ENCODE measurements at regions not wholly inside any gene's neighbourhood (a gene's known extent, or its start where the extent isn't known, plus 50 kb on each side); places are given as distances from the start of the nearest gene placed in this dataset.
A peak's percentile ranks its signal among the peaks of the same experiment; 100 is the strongest.

GRCh38 chr2:126792186-126792585 lies 106.5 kb upstream of the TEX51 start:
- Histone ChIP-seq H3K36me3 (no peaks in the 10 kb centered on the region), H3K27me3 (replicated peaks) (peaks cover 17% of the 10 kb centered on the region; the same call in 1 of the 2 replicates), H3K9me3 (replicated peaks) (no peaks in the 10 kb centered on the region), H3K4me3 (no peak overlapping the region), H3K4me1 (replicated peaks) (no peaks in the 10 kb centered on the region), H3K27ac (no peak overlapping the region)
- DNase-seq (ENCODE audit: low read depth in 1 of 2, low spot score in 2 of 2): no peak

- no peaks in the 10 kb centered on the region for H3K9me3 ChIP-seq (replicated peaks)
- no peak overlapping the region for H3K4me3 ChIP-seq
- H3K36me3 ChIP-seq: no peaks in the 10 kb centered on the region
- no peak overlapping the region for H3K27ac ChIP-seq
- peak in 1 of 2 experiments; percentile 18 for DNase-seq (ENCODE audit: low read depth in 1 of 2, low spot score in 2 of 2)
- peaks cover 17% of the 10 kb centered on the region; the same call in 1 of the 2 replicates for H3K27me3 ChIP-seq (replicated peaks)
- H3K4me1 ChIP-seq (replicated peaks): no peaks in the 10 kb centered on the region
Measured at GRCh38 chr2:126792993-126793392, 105.7 kb upstream of the TEX51 start.

DNA sequence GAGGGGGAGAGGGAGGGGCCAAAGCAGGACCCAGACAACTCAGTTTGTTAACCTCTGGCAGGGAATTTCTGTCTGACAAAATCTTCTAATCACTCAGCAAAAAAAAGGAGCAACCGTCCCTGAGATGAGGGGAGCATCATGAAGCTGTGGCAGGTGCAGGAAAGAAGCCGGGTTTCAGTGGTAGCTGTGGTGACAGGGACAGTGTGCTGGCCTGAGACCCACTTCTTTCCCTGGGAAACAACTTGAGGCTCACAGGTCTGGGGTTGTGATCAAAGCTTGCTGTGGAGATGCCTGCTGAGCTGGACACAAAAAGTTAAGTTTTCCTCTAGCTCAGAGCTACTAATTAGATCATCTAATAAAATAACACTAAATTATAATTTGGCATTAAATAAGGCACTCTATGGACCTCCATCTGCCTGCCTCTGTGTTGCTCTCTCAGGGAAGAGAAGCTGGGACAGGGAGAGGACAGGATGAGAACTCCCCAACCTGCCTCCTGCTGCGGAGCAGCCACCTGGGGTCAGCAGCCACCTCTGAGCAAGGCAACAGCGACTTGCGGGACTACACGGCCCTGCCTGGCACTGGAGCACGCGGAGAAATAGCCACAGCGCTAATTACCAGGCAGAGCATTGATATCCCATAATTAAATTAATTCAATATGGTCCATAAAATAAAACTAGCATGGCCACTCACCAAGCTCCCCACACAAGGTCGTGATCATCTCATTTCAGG lies 104.6 kb upstream of the TEX51 start:
- Histone ChIP-seq H3K4me1 (replicated peaks) (no peaks in the 10 kb centered on the region), H3K9me3 (replicated peaks) (no peaks in the 10 kb centered on the region)

GRCh38 chr2:126795656-126796055 lies 103.0 kb upstream of the TEX51 start:
- Histone ChIP-seq H3K9me3 (replicated peaks) (no peaks in the 10 kb centered on the region), H3K27me3 (replicated peaks) (peaks cover 16% of the 10 kb centered on the region; the same call in 1 of the 2 replicates), H3K36me3 (no peaks in the 10 kb centered on the region), H3K4me3 (no peak overlapping the region), H3K4me1 (replicated peaks) (no peaks in the 10 kb centered on the region), H3K27ac (no peak overlapping the region)
- DNase-seq (ENCODE audit: low read depth in 1 of 2, low spot score in 2 of 2): no peak

More for the DNA sequence above, 104.6 kb upstream of the TEX51 start:
- H3K4me3 ChIP-seq: no peak overlapping the region
- H3K27me3 ChIP-seq (replicated peaks): peaks cover 17% of the 10 kb centered on the region; the same call in 1 of the 2 replicates
- no peaks in the 10 kb centered on the region for H3K36me3 ChIP-seq
- no peak overlapping the region for H3K27ac ChIP-seq
- DNase-seq (ENCODE audit: low read depth in 1 of 2, low spot score in 2 of 2): peak in 1 of 2 experiments; percentile 12

- no peaks in the 10 kb centered on the region for H3K9me3 ChIP-seq (replicated peaks)
- no peaks in the 10 kb centered on the region for H3K36me3 ChIP-seq
- H3K4me3 ChIP-seq: no peak overlapping the region
- H3K27me3 ChIP-seq (replicated peaks): peaks cover 16% of the 10 kb centered on the region; the same call in 1 of the 2 replicates
- DNase-seq (ENCODE audit: low read depth in 1 of 2, low spot score in 2 of 2): peak in 1 of 2 experiments; percentile 6
- no peak overlapping the region for H3K27ac ChIP-seq
- no peaks in the 10 kb centered on the region for H3K4me1 ChIP-seq (replicated peaks)
Measured at GRCh38 chr2:126796931-126797621, 101.6 kb upstream of the TEX51 start.

DNA sequence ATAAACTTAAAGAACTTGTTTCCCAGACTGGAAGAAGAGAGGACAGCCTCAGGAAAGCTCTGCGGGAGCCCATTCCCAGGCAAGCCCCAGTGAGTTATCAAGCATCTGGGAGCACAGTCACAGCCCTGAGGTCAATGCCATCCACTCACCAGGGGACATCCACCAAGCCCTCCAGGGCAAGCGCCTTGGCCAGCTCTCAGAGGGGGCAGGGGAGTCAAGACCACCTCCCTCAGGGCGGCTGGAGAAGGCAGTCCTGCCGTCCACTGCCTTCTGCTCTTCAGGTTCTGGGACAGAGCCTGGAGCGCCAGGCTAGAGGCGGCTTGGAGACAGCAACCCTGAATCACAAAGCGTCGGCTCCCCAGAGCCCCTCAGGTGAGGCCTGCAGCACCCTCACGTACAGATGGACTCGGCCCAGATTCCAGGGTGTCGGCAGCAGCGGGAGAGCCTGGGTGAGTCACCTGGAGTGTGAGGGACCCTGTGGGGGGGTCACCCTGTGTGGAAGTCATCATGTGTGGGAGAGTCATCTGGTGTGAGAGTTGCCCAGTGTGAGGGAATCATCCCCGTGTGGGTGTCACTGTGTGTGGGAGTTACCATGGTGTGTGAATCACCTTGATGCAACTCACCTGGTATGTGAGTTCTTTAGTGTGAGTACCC lies 100.9 kb upstream of the TEX51 start:
- Histone ChIP-seq H3K9me3 (replicated peaks) (no peaks in the 10 kb centered on the region), H3K4me1 (replicated peaks) (no peaks in the 10 kb centered on the region), H3K4me3 (no peak overlapping the region), H3K36me3 (no peaks in the 10 kb centered on the region), H3K27me3 (replicated peaks) (peaks cover 16% of the 10 kb centered on the region; the same call in 1 of the 2 replicates), H3K27ac (no peak overlapping the region)
- no peak for DNase-seq (ENCODE audit: low read depth in 1 of 2, low spot score in 2 of 2)

GRCh38 chr2:126798276-126799140 lies 100.2 kb upstream of the TEX51 start:
- Histone ChIP-seq H3K4me1 (replicated peaks) (no peaks in the 10 kb centered on the region), H3K36me3 (no peaks in the 10 kb centered on the region), H3K9me3 (replicated peaks) (no peaks in the 10 kb centered on the region), H3K4me3 (no peak overlapping the region), H3K27ac (no peak overlapping the region), H3K27me3 (replicated peaks) (peaks cover 18% of the 10 kb centered on the region; the same call in 1 of the 2 replicates)
- peak in 1 of 2 experiments; percentile 26 for DNase-seq (ENCODE audit: low read depth in 1 of 2, low spot score in 2 of 2)

GRCh38 chr2:126799301-126799700 lies 99.4 kb upstream of the TEX51 start:
- Histone ChIP-seq H3K4me3 (no peak overlapping the region), H3K9me3 (replicated peaks) (no peaks in the 10 kb centered on the region), H3K27ac (no peak overlapping the region), H3K36me3 (no peaks in the 10 kb centered on the region), H3K27me3 (replicated peaks) (peaks cover 19% of the 10 kb centered on the region; the same call in 1 of the 2 replicates), H3K4me1 (replicated peaks) (no peaks in the 10 kb centered on the region)
- no peak for DNase-seq (ENCODE audit: low read depth in 1 of 2, low spot score in 2 of 2)

DNA sequence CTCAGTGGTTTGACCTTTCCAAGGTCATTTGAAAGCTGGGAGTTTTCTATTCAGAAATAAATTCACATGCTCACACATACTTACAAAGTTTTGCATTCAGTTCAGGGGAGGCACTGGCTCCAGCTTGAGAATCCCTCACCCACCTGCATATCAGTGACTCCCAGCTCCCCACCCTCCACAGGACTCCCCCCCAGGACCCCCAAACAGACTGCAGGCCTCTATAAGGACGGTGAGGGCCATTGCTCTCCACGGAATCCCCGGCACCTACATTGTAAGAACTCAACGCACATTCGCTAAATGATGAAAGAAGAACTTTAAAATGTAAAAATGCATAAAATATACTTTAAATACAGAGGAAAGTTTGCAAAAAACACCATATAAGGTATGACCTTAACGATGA lies 97.2 kb upstream of the TEX51 start:
- H3K4me3 ChIP-seq: no peak overlapping the region
- no peaks in the 10 kb centered on the region for H3K4me1 ChIP-seq (replicated peaks)
- H3K36me3 ChIP-seq: no peaks in the 10 kb centered on the region
- H3K9me3 ChIP-seq (replicated peaks): no peaks in the 10 kb centered on the region
- peak in 1 of 2 experiments; percentile 14 for DNase-seq (ENCODE audit: low read depth in 1 of 2, low spot score in 2 of 2)
- H3K27me3 ChIP-seq (replicated peaks): 0 out of 2 replicates have a peak, but pooled peaks cover 8% of the 10 kb centered on the region
- no peak overlapping the region for H3K27ac ChIP-seq

- H3K4me1 ChIP-seq (replicated peaks): no peaks in the 10 kb centered on the region
- no peak overlapping the region for H3K27ac ChIP-seq
- H3K4me3 ChIP-seq: no peak overlapping the region
- 0 out of 2 replicates have a peak, but pooled peaks cover 9% of the 10 kb centered on the region for H3K27me3 ChIP-seq (replicated peaks)
- no peaks in the 10 kb centered on the region for H3K36me3 ChIP-seq
- H3K9me3 ChIP-seq (replicated peaks): no peaks in the 10 kb centered on the region
- no peak for DNase-seq (ENCODE audit: low read depth in 1 of 2, low spot score in 2 of 2)
Measured at GRCh38 chr2:126802316-126802715, 96.4 kb upstream of the TEX51 start.

DNA sequence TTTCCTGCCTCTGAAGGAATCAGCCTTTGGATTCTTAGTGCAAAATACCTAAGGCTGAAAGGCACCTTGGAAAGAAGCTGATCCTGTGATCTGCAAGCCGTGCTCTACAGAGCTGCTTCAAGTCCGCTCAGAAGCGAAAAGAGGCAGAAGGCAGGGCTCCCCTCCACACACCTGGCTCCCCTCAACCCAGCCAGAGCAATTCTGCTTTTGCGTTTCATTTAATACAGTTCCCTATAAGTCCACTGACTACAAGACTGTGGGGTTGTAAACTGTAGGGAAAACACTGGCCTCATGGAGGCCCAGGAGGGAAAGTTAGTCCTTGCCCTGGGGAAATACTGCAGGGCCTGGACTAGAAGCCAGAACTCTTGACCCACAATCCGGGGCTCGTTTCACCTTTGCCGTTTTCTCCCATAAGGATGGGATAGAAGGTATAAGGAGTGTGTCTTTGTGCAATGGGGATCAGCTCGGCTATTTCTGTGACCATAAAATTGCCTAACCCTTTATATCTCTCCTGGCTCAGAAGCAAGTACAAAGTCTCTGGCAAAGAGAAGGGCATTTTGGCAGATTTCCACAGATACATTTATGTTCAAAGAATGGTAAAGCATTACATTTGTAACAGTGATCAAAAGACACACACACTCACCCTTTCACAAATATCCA lies 95.8 kb upstream of the TEX51 start:
- no peak overlapping the region for H3K27ac ChIP-seq
- peak in 1 of 2 experiments; percentile 19 for DNase-seq (ENCODE audit: low read depth in 1 of 2, low spot score in 2 of 2)
- no peak overlapping the region for H3K4me3 ChIP-seq
- no peaks in the 10 kb centered on the region for H3K9me3 ChIP-seq (replicated peaks)
- H3K27me3 ChIP-seq (replicated peaks): 0 out of 2 replicates have a peak, but pooled peaks cover 9% of the 10 kb centered on the region
- no peaks in the 10 kb centered on the region for H3K36me3 ChIP-seq
- H3K4me1 ChIP-seq (replicated peaks): no peaks in the 10 kb centered on the region

- no peaks in the 10 kb centered on the region for H3K9me3 ChIP-seq (replicated peaks)
- no peak overlapping the region for H3K27ac ChIP-seq
- 0 out of 2 replicates have a peak, but pooled peaks cover 9% of the 10 kb centered on the region for H3K27me3 ChIP-seq (replicated peaks)
- H3K36me3 ChIP-seq: no peaks in the 10 kb centered on the region
- no peaks in the 10 kb centered on the region for H3K4me1 ChIP-seq (replicated peaks)
- peak in 1 of 2 experiments; percentile 9 for DNase-seq (ENCODE audit: low read depth in 1 of 2, low spot score in 2 of 2)
- H3K4me3 ChIP-seq: no peak overlapping the region
Measured at GRCh38 chr2:126803434-126803775, 95.3 kb upstream of the TEX51 start.

DNA sequence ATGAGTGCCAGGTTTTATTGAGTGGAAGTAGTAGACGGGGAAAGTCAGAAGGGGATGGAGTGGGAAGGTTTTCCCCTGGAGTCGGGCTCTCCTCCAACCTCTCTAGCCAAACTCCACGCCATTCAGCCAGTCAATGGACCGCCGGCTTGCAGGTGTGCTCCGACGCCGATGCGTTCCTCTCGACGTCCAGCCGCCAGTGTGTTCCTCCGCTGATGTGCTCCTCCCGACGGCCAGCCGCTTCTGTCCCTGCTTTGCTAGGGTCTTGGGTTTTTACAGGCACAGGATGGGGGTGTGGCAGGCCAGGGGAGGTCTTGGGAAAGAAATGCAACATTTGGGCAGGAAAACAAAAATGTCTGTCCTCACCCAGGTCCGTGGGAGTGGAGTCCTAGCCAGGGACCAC lies 94.3 kb upstream of the TEX51 start:
- H3K4me3 ChIP-seq: no peak overlapping the region
- no peaks in the 10 kb centered on the region for H3K36me3 ChIP-seq
- 0 out of 2 replicates have a peak, but pooled peaks cover 8% of the 10 kb centered on the region for H3K27me3 ChIP-seq (replicated peaks)
- DNase-seq (ENCODE audit: low read depth in 1 of 2, low spot score in 2 of 2): peak in 1 of 2 experiments; percentile 22
- no peaks in the 10 kb centered on the region for H3K9me3 ChIP-seq (replicated peaks)
- no peak overlapping the region for H3K27ac ChIP-seq
- no peaks in the 10 kb centered on the region for H3K4me1 ChIP-seq (replicated peaks)
